ENCODE measurements at regions not wholly inside any gene's neighbourhood (a gene's known extent, or its start where the extent isn't known, plus 50 kb on each side); places are given as distances from the start of the nearest gene placed in this dataset.
A peak's percentile ranks its signal among the peaks of the same experiment; 100 is the strongest.

DNA sequence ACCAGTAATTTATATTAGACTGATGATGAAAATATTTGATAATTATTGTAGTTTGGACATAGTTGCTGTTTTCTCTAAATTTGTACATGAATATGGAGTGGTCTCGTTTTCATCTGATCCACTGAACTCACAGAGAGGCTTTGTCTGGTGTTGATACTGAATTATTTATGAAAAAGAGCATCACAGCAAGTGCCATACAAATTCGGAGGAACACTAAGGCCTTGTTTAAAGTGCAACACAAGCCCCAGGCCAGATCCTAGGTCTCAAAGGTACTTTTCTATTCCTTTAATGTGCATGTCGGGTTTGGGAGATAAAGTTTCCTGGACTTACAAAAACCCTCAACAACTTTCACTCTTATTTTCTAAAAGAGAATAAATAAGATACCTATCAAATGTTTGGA, 796.8 kb upstream of the EPHA6 start:
- Histone ChIP-seq H3K4me2 (ENCODE audit: low read length, poor library complexity, severe bottlenecking) (no peak overlapping the region), H4K8ac (ENCODE audit: low read length) (no peak overlapping the region), H3K9me3 (ENCODE audit: control insufficient read depth, low read length) (no peaks in the 10 kb centered on the region), H3K27ac (ENCODE audit: low read length, poor library complexity, severe bottlenecking) (no peak overlapping the region), H4K91ac (ENCODE audit: low read length) (no peak overlapping the region), H2BK120ac (ENCODE audit: low read depth, low read length) (no peak overlapping the region), H3K4ac (ENCODE audit: low read depth in 1 of 2, low read length in 2 of 2) (no peak overlapping the region), H3K9ac (ENCODE audit: low read length) (no peak overlapping the region), H3K4me3 (ENCODE audit: insufficient read depth in 1 of 2, low read depth in 1 of 2, low read length in 2 of 2) (no peak overlapping the region), H3K4me1 (ENCODE audit: control insufficient read depth, insufficient read depth, low read depth, low read length) (no peaks in the 10 kb centered on the region), H3K23ac (ENCODE audit: low read length in 2 of 2) (no peak overlapping the region), H3K36me3 (ENCODE audit: control insufficient read depth in 1 of 2, insufficient read depth in 2 of 2, low read depth in 1 of 2, low read length in 2 of 2) (no peaks in the 10 kb centered on the region), H2BK15ac (ENCODE audit: low read depth, poor library complexity, severe bottlenecking) (no peak overlapping the region), H3K14ac (ENCODE audit: low read length in 2 of 2) (no peak overlapping the region), H3K18ac (ENCODE audit: low read depth in 1 of 2, low read length in 2 of 2) (no peak overlapping the region), H3K27me3 (ENCODE audit: control insufficient read depth in 1 of 2, insufficient read depth in 1 of 2, low read length in 2 of 2) (no peaks in the 10 kb centered on the region), H2AFZ (ENCODE audit: low read depth, low read length) (no peak overlapping the region), H2BK12ac (ENCODE audit: low read length in 2 of 2) (no peak overlapping the region), H3K79me1 (replicated peaks; ENCODE audit: low read length, poor library complexity, severe bottlenecking) (no peaks in the 10 kb centered on the region), H2AK5ac (ENCODE audit: low read length, severe bottlenecking) (no peak overlapping the region), H2BK5ac (ENCODE audit: low read depth, low read length, poor library complexity, severe bottlenecking) (no peak overlapping the region)
- 96% methylated on average over 1 of the region's 3 CpGs for WGBS
- no peak for DNase-seq

DNA sequence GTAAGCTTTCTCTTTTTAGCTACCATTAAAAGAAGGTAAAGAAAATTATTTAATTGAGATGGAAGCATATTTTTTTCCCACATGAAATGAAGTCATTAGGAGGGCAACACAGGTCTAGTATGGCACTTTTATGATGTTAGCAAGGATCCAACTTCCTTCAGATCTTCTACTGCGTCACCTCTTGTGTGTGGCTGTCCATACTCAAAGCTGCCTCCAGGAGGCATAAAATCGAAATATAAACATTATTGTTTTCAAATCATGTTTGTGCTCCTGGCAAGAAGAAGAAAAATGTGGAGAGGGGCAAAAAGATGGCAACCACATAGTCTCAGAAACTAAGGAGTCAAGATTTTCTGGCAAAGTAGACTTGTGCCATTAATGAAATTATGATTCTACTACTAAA, 791.7 kb upstream of the EPHA6 start:
- Histone ChIP-seq H3K9me3 (ENCODE audit: control insufficient read depth, low read length) (no peaks in the 10 kb centered on the region), H2BK15ac (ENCODE audit: low read depth, poor library complexity, severe bottlenecking) (no peak overlapping the region), H3K79me1 (replicated peaks; ENCODE audit: low read length, poor library complexity, severe bottlenecking) (no peaks in the 10 kb centered on the region), H3K14ac (ENCODE audit: low read length in 2 of 2) (no peak overlapping the region), H2BK12ac (ENCODE audit: low read length in 2 of 2) (no peak overlapping the region), H3K4me2 (ENCODE audit: low read length, poor library complexity, severe bottlenecking) (no peak overlapping the region), H3K9ac (ENCODE audit: low read length) (no peak overlapping the region), H3K4me1 (ENCODE audit: control insufficient read depth, insufficient read depth, low read depth, low read length) (no peaks in the 10 kb centered on the region), H3K27me3 (ENCODE audit: control insufficient read depth in 1 of 2, insufficient read depth in 1 of 2, low read length in 2 of 2) (no peaks in the 10 kb centered on the region), H2BK120ac (ENCODE audit: low read depth, low read length) (no peak overlapping the region), H3K18ac (ENCODE audit: low read depth in 1 of 2, low read length in 2 of 2) (no peak overlapping the region), H3K36me3 (ENCODE audit: control insufficient read depth in 1 of 2, insufficient read depth in 2 of 2, low read depth in 1 of 2, low read length in 2 of 2) (no peaks in the 10 kb centered on the region), H3K23ac (ENCODE audit: low read length in 2 of 2) (no peak overlapping the region), H4K8ac (ENCODE audit: low read length) (no peak overlapping the region), H3K4ac (ENCODE audit: low read depth in 1 of 2, low read length in 2 of 2) (no peak overlapping the region), H2AK5ac (ENCODE audit: low read length, severe bottlenecking) (no peak overlapping the region), H2BK5ac (ENCODE audit: low read depth, low read length, poor library complexity, severe bottlenecking) (no peak overlapping the region), H2AFZ (ENCODE audit: low read depth, low read length) (no peak overlapping the region), H3K4me3 (ENCODE audit: insufficient read depth in 1 of 2, low read depth in 1 of 2, low read length in 2 of 2) (no peak overlapping the region), H3K27ac (ENCODE audit: low read length, poor library complexity, severe bottlenecking) (no peak overlapping the region), H4K91ac (ENCODE audit: low read length) (no peak overlapping the region)
- no peak for DNase-seq
- 75% methylated on average over 1 of the region's 2 CpGs for WGBS

DNA sequence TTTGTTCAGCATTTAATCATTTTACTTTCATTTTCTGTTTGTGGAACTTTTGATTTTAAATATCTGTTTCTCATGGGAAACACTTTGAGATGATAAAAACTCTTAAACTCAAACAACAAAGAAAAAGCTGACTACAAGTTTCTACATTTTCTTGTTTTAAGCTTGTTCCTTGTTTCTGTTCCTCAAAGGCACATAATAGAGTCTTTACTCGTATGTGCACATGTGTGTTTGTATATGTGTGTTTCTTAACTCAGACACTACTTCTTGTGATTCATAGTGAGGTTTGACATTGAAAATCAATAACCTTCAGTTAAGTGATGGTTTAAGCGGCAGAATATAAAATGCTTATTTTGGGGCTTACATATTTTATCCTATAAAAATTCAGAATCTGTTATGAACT, 786.7 kb upstream of the EPHA6 start:
- Histone ChIP-seq H3K36me3 (ENCODE audit: control insufficient read depth in 1 of 2, insufficient read depth in 2 of 2, low read depth in 1 of 2, low read length in 2 of 2) (no peaks in the 10 kb centered on the region), H2BK15ac (ENCODE audit: low read depth, poor library complexity, severe bottlenecking) (no peak overlapping the region), H2AFZ (ENCODE audit: low read depth, low read length) (no peak overlapping the region), H3K27ac (ENCODE audit: low read length, poor library complexity, severe bottlenecking) (no peak overlapping the region), H3K18ac (ENCODE audit: low read depth in 1 of 2, low read length in 2 of 2) (no peak overlapping the region), H2AK5ac (ENCODE audit: low read length, severe bottlenecking) (no peak overlapping the region), H3K14ac (ENCODE audit: low read length in 2 of 2) (no peak overlapping the region), H3K4me2 (ENCODE audit: low read length, poor library complexity, severe bottlenecking) (no peak overlapping the region), H3K4ac (ENCODE audit: low read depth in 1 of 2, low read length in 2 of 2) (no peak overlapping the region), H3K4me3 (ENCODE audit: insufficient read depth in 1 of 2, low read depth in 1 of 2, low read length in 2 of 2) (peak overlapping the region in 1 of 2 experiments; percentile 61), H3K27me3 (ENCODE audit: control insufficient read depth in 1 of 2, insufficient read depth in 1 of 2, low read length in 2 of 2) (no peaks in the 10 kb centered on the region), H2BK12ac (ENCODE audit: low read length in 2 of 2) (no peak overlapping the region), H4K91ac (ENCODE audit: low read length) (no peak overlapping the region), H3K9me3 (ENCODE audit: control insufficient read depth, low read length) (no peaks in the 10 kb centered on the region), H4K8ac (ENCODE audit: low read length) (no peak overlapping the region), H3K9ac (ENCODE audit: low read length) (peak overlapping the region; percentile 67), H2BK120ac (ENCODE audit: low read depth, low read length) (no peak overlapping the region), H2BK5ac (ENCODE audit: low read depth, low read length, poor library complexity, severe bottlenecking) (no peak overlapping the region), H3K79me1 (replicated peaks; ENCODE audit: low read length, poor library complexity, severe bottlenecking) (no peaks in the 10 kb centered on the region), H3K4me1 (ENCODE audit: control insufficient read depth, insufficient read depth, low read depth, low read length) (no peaks in the 10 kb centered on the region), H3K23ac (ENCODE audit: low read length in 2 of 2) (no peak overlapping the region)
- no peak for DNase-seq
- no CpG with 5 or more reads among the region's 2 CpGs for WGBS

DNA sequence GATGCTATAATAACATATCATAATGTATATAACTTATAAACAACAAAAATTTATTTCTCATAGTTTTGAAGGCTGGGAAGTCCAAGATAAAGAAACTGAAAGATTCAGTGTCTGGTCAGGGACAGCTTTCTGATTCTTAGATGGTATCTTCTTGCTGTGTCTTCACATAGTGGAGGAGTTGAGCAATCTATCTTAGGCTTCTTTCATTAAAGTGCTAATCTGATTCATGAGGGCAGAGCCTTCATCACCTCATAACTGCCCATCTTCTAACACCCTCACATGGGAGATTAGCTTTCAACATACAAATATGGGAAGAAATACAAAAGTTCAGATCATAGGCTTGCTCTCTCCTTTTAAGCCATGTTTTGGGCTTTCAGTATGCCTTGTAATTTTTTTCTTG, 774.8 kb upstream of the EPHA6 start:
- H3K4me1 ChIP-seq (ENCODE audit: control insufficient read depth, insufficient read depth, low read depth, low read length) = no peaks in the 10 kb centered on the region
- no peak overlapping the region for H2BK12ac ChIP-seq (ENCODE audit: low read length in 2 of 2)
- no peak overlapping the region for H2BK15ac ChIP-seq (ENCODE audit: low read depth, poor library complexity, severe bottlenecking)
- no peaks in the 10 kb centered on the region for H3K9me3 ChIP-seq (ENCODE audit: control insufficient read depth, low read length)
- no peak overlapping the region for H3K27ac ChIP-seq (ENCODE audit: low read length, poor library complexity, severe bottlenecking)
- no peak overlapping the region for H3K14ac ChIP-seq (ENCODE audit: low read length in 2 of 2)
- no peak overlapping the region for H2BK120ac ChIP-seq (ENCODE audit: low read depth, low read length)
- no peak overlapping the region for H3K4me2 ChIP-seq (ENCODE audit: low read length, poor library complexity, severe bottlenecking)
- no peak for DNase-seq
- H2AK5ac ChIP-seq (ENCODE audit: low read length, severe bottlenecking) = no peak overlapping the region
- H3K27me3 ChIP-seq (ENCODE audit: control insufficient read depth in 1 of 2, insufficient read depth in 1 of 2, low read length in 2 of 2) = no peaks in the 10 kb centered on the region
- H3K79me1 ChIP-seq (replicated peaks; ENCODE audit: low read length, poor library complexity, severe bottlenecking) = no peaks in the 10 kb centered on the region
- no peak overlapping the region for H2AFZ ChIP-seq (ENCODE audit: low read depth, low read length)
- H3K36me3 ChIP-seq (ENCODE audit: control insufficient read depth in 1 of 2, insufficient read depth in 2 of 2, low read depth in 1 of 2, low read length in 2 of 2) = no peaks in the 10 kb centered on the region
- H3K9ac ChIP-seq (ENCODE audit: low read length) = no peak overlapping the region
- no peak overlapping the region for H3K23ac ChIP-seq (ENCODE audit: low read length in 2 of 2)
- no peak overlapping the region for H2BK5ac ChIP-seq (ENCODE audit: low read depth, low read length, poor library complexity, severe bottlenecking)
- no peak overlapping the region for H4K8ac ChIP-seq (ENCODE audit: low read length)
- no peak overlapping the region for H3K4ac ChIP-seq (ENCODE audit: low read depth in 1 of 2, low read length in 2 of 2)
- no peak overlapping the region for H3K18ac ChIP-seq (ENCODE audit: low read depth in 1 of 2, low read length in 2 of 2)
- no peak overlapping the region for H4K91ac ChIP-seq (ENCODE audit: low read length)
- no peak overlapping the region for H3K4me3 ChIP-seq (ENCODE audit: insufficient read depth in 1 of 2, low read depth in 1 of 2, low read length in 2 of 2)
